ENCODE measurements at regions not wholly inside any gene's neighbourhood (a gene's known extent, or its start where the extent isn't known, plus 50 kb on each side); places are given as distances from the start of the nearest gene placed in this dataset.
A peak's percentile ranks its signal among the peaks of the same experiment; 100 is the strongest.

DNA sequence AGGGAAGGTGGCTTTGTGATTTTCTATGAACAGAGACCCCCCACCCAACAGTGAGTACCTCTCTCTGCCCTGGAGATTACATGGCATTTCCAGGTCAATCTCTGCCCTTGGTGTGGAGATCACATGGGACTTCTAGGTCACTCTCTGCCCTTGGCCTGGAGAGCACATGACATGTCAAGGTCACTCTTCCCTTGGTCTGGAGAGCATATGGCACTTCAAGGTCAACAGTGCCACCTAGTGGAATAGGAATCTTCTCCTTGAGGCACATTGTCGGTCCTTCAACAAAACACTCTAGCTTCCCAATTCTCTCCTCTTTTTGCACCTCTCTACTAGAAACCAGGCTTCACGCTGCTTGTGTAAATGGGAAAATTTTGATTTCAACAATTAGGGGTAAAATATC lies 66.2 kb upstream of the TACR3 start:
- Histone ChIP-seq H3K4me1 (ENCODE audit: control insufficient read depth in 1 of 2, insufficient read depth in 2 of 2, low read length in 2 of 2) (no peaks in the 10 kb centered on the region), H2AFZ (ENCODE audit: low read depth, low read length, poor library complexity, severe bottlenecking) (no peak overlapping the region), H3K4me2 (ENCODE audit: low read length) (no peak overlapping the region), H3K79me2 (ENCODE audit: insufficient read depth, low read length) (no peaks in the 10 kb centered on the region), H3K27me3 (ENCODE audit: insufficient read depth, low read length) (no peaks in the 10 kb centered on the region), H3K9me2 (ENCODE audit: insufficient read depth) (no peaks in the 10 kb centered on the region), H3K27ac (ENCODE audit: low read depth, low read length) (no peak overlapping the region), H3K36me3 (ENCODE audit: control insufficient read depth in 1 of 2, insufficient read depth in 2 of 2, low read length in 2 of 2) (no peaks in the 10 kb centered on the region), H3K4me3 (replicated peaks in 1 of 2; ENCODE audit: low read depth in 1 of 2, low read length in 2 of 2) (no peak overlapping the region), H3K9ac (ENCODE audit: low read length) (no peak overlapping the region), H4K20me1 (ENCODE audit: insufficient read depth) (no peaks in the 10 kb centered on the region), H3K9me3 (ENCODE audit: control insufficient read depth in 1 of 2, insufficient read depth in 1 of 2, low read depth in 1 of 2, low read length in 2 of 2) (no peaks in the 10 kb centered on the region)
- DNase-seq (ENCODE audit: low read depth, low spot score): peak; percentile 56
- intact Hi-C loops (cut with micrococcal nuclease): loop anchor here (1.0 to 10.0 kb wide), 3 partner anchors 241 to 582 kb away; no protein-coding TSS in a partner anchor
- ATAC-seq: peak; percentile 91
- POLR2A ChIA-PET: no interaction called here
- RAD21 ChIA-PET (ENCODE audit: low non-redundant PET in 1 of 2, low total read pairs in 2 of 2, uncharacterized antibody in 2 of 2, unreplicated experiment in 2 of 2): interaction anchor here (0.6 to 0.7 kb wide), 2 partner anchors 280 to 581 kb away, joined by 3 read pairs; no protein-coding TSS in a partner anchor
- BruUV-seq (replicated peaks): no TSS peak
- TF ChIP-seq RAD21 (IDR thresholded peaks at IDR 0.05; ENCODE audit: low read depth): peak; percentile 87
- TF ChIP-seq, protein P1, sequence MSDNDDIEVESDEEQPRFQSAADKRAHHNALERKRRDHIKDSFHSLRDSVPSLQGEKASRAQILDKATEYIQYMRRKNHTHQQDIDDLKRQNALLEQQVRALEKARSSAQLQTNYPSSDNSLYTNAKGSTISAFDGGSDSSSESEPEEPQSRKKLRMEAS (IDR thresholded peaks at IDR 0.05): 0 out of 2 replicates have a peak, but pooled peaks have one; percentile 27
- no peak for TF ChIP-seq CBX3 (IDR thresholded peaks at IDR 0.05; ENCODE audit: low read depth)
- TF ChIP-seq, protein P2, sequence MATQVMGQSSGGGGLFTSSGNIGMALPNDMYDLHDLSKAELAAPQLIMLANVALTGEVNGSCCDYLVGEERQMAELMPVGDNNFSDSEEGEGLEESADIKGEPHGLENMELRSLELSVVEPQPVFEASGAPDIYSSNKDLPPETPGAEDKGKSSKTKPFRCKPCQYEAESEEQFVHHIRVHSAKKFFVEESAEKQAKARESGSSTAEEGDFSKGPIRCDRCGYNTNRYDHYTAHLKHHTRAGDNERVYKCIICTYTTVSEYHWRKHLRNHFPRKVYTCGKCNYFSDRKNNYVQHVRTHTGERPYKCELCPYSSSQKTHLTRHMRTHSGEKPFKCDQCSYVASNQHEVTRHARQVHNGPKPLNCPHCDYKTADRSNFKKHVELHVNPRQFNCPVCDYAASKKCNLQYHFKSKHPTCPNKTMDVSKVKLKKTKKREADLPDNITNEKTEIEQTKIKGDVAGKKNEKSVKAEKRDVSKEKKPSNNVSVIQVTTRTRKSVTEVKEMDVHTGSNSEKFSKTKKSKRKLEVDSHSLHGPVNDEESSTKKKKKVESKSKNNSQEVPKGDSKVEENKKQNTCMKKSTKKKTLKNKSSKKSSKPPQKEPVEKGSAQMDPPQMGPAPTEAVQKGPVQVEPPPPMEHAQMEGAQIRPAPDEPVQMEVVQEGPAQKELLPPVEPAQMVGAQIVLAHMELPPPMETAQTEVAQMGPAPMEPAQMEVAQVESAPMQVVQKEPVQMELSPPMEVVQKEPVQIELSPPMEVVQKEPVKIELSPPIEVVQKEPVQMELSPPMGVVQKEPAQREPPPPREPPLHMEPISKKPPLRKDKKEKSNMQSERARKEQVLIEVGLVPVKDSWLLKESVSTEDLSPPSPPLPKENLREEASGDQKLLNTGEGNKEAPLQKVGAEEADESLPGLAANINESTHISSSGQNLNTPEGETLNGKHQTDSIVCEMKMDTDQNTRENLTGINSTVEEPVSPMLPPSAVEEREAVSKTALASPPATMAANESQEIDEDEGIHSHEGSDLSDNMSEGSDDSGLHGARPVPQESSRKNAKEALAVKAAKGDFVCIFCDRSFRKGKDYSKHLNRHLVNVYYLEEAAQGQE (IDR thresholded peaks at IDR 0.05; ENCODE audit: low read depth): no peak
- TF ChIP-seq SIN3A (IDR thresholded peaks at IDR 0.05; ENCODE audit: low read depth): no peak
- TF ChIP-seq, protein P3, sequence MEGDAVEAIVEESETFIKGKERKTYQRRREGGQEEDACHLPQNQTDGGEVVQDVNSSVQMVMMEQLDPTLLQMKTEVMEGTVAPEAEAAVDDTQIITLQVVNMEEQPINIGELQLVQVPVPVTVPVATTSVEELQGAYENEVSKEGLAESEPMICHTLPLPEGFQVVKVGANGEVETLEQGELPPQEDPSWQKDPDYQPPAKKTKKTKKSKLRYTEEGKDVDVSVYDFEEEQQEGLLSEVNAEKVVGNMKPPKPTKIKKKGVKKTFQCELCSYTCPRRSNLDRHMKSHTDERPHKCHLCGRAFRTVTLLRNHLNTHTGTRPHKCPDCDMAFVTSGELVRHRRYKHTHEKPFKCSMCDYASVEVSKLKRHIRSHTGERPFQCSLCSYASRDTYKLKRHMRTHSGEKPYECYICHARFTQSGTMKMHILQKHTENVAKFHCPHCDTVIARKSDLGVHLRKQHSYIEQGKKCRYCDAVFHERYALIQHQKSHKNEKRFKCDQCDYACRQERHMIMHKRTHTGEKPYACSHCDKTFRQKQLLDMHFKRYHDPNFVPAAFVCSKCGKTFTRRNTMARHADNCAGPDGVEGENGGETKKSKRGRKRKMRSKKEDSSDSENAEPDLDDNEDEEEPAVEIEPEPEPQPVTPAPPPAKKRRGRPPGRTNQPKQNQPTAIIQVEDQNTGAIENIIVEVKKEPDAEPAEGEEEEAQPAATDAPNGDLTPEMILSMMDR (IDR thresholded peaks at IDR 0.05 in 2 of 3, conservative IDR thresholded peaks at IDR 0.05 in 1 of 3; ENCODE audit: borderline replicate concordance in 1 of 3, insufficient read depth in 1 of 3, low read depth in 2 of 3, low read length in 2 of 3): peak; percentile 60 to 74 (median 64); a peak in 5 of 6 replicates
- CTCF ChIA-PET: interaction anchor here (0.6 to 1.3 kb wide), 5 partner anchors 152 to 687 kb away, joined by 3 to 9 read pairs (median 3); partner anchors contain the start of gene BDH2
